NCI-H1694 treated with DMSO at 0.1 percent for 48 hours (cell line): ENCODE measurements at regions not wholly inside any gene's neighbourhood (a gene's known extent, or its start where the extent isn't known, plus 50 kb on each side); places are given as distances from the start of the nearest gene placed in this dataset.

Experiments
- DNase-seq: peaks from one replicate; lab custom pipeline; 2025; lab: John Stamatoyannopoulos, UW

DNA sequence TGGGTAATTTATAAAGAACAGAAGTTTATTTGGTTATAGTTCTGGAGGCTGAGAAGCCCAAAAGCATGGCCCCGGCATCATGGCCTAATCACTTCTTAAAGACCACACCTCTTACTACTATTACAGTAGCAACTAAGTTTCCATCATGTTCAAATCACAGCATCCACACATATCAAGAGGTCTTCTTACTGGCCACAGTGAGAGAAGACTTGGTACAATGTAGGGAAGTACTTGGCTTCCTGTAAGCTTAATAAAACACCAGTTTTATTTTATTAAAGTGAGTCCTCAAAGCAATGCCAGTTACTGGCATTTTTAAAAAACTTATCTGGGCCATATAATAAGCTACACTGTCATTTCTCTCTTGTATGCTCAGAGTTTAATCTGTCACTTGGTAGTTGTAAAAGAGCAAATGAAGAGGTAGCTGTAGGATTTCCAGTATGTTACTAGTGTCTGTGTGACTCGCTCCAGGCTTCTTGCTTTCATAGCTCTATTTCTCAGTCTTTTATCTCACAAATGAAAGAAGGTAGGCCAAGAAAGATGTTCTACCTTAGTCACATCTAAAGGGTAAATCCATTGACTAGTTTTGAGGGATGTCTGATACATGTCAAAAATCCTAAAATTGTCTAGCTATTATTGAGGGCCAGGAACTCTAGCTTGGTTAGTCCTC is 159.2 kb upstream of the CPEB2 start:
- DNase-seq = no peak

DNA sequence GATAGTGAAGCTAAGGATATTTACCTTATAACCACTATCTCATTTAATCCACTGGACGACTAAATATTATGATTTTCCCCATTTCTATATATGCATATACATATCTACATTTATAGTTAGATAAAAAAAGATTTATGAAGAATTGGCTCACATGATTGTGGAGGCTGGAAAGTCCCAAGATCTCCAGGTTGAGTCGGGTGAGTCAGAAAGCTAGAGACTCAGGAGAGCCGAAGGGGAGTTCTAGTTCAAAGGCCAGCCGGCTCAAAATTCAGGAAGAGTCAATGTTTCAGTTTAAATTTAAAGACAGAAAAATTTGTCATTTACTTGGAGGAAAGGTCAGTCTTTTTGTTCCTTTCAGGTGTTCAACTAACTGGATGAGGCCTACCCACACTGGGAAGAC is 158.2 kb upstream of the CPEB2 start:
- DNase-seq = no peak

DNA sequence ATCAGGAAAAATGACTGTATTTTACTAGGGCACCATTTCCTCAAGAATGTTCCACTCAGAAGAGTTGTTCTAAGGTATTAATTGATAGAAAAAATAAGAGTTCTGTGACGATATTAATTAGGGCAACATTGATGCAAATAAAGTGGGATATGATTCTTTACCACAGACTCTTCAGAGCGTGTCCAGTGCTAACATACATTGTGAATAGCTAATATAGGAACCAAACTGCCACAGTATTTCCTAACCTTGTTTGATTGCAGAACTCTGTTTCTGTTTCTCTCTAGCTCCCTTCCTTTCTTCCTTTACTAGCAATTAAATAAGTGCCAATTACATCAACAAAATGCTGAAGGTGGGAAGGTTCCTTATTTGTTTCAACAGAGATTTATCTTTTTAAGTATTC is 154.1 kb upstream of the CPEB2 start:
- no peak for DNase-seq

DNA sequence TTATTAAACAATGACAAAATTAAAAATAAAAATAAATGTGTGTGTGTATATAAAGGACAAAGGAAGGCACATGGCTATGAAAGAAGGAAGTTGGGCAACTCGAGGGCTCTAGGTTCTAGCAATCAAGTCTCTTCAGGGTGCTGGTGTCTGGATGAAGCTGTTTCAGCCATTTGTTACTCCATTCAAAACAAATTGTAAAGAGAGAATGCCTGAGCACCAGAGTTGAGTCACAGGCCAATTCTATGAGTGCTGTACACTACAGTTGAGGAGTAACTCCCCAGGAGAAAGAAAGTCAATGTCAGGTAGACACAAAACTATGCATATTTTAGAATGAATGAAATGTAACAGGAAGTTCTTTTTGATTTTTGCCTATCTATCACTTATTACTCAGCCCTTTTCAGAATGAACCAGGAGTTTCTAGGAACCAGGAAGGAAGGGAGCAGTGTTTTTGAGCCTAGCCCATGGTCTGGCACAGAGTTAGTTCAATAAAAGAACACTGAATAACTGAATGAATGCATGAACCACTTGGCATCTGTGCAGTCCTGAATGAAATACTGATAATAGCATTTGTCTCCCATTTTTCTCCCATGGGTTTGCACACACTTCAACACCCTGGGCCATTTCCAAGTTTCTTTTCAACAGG is 151.7 kb upstream of the CPEB2 start:
- DNase-seq = no peak

- DNase-seq = no peak
Observed at GRCh38 chr4:14853176-14853943, 148.9 kb upstream of the CPEB2 start.

DNA sequence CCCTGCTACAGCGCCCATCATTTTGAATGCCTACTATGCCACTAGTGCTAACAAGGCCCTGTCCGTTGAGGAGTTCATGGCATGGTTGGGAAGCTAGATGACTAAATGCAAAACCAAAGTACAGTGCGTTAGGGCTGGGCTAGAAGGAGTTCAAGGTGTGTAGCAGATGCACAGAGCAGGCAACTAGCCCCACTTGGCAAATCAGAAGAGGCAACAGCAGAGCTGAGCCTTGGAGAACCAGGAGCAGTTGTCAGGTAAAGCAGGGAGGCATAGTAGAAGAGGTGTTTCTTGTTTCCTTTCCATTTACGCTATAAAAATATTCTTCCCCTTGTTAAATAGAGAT is 146.6 kb upstream of the CPEB2 start:
- no peak for DNase-seq

DNA sequence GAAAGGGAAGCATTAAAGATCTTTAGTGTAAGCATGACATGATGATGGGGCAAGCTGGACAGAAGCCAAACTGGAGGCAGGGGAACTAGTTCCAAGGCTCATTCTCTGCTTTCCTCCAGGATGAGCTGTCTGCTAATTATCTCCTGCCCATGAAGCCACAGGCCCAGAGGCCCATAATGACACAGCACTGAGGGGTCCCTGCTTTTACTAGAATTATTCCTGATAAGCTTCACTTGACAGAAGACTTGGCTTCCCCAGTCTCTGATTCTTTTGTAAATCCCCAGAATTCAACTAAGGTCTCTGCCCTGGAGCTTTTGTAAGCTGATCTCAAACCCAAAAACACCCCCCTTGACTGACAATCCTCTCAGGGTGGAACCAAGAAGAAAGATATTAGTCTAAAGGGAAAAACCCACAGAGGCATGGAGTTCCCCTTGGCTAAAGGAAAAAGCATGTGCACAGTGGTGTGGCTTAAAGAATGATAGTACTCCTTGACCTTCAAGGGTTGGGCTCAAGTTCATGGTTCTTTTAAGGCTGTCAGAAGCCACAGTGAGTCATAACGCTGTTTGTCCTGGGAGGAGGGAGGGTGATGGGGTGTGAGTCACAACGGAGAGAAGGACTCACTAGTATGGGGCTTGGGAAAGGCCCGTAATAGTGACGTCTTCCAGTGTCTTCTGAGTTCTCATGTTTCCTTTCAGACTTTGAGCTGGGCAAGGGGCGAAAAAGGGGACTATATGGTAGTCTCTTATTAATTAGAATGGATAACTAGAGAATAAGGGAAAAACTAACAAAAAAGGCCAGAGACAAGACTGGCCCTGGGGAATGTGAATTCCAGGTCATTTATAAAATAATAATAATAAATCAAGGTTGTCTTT is 146.0 kb upstream of the CPEB2 start:
- DNase-seq = no peak

- DNase-seq = no peak
Observed at GRCh38 chr4:14856934-14857235, 145.4 kb upstream of the CPEB2 start.

GRCh38 chr4:14857475-14857874 is 144.8 kb upstream of the CPEB2 start:
- no peak for DNase-seq

DNA sequence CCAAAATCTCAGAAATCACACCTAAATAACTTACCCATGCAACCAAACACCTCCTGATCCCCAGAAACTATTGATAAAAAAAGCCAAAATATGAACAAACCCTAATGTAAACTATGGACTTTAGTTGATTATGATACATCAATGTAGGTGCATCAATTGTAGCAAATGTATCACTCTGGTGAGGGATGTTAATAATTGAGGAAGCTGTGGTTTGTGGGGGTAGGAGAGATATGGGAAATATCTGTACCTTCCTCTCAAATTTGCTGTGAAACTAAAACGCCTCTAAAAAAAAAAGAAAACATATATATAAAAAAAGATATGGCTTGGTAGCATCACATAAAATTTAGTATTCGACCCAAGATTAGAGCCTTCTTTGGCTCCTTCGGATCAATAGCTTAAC is 144.3 kb upstream of the CPEB2 start:
- DNase-seq = no peak

GRCh38 chr4:14862891-14863290 is 139.4 kb upstream of the CPEB2 start:
- DNase-seq = no peak

GRCh38 chr4:14863418-14864364 is 138.6 kb upstream of the CPEB2 start:
- no peak for DNase-seq

GRCh38 chr4:14864365-14865030 is 137.8 kb upstream of the CPEB2 start:
- no peak for DNase-seq

DNA sequence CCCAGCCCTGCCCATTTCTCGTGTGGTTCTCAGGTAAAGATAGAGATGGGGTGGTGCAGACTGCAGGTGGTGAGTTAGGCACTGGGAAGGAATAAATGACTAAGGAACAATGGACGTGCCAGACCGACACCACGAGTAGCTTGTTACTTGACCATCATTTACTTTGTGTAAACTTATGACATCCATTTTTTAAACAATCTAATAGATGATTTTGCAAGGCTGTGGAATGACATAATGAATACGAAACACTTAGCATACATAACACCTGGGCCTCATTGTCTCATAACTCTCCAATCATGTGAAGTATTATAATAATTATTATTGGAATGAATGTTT is 137.3 kb upstream of the CPEB2 start:
- DNase-seq = no peak

- DNase-seq = no peak
Observed at GRCh38 chr4:14865804-14866203, 136.5 kb upstream of the CPEB2 start.

GRCh38 chr4:14867847-14868246 is 134.4 kb upstream of the CPEB2 start:
- no peak for DNase-seq

GRCh38 chr4:14868426-14869395 is 133.6 kb upstream of the CPEB2 start:
- no peak for DNase-seq

GRCh38 chr4:14871676-14872430 is 130.4 kb upstream of the CPEB2 start:
- DNase-seq = no peak

GRCh38 chr4:14874990-14875389 is 127.3 kb upstream of the CPEB2 start:
- no peak for DNase-seq
